ENCODE measurements at regions not wholly inside any gene's neighbourhood (a gene's known extent, or its start where the extent isn't known, plus 50 kb on each side); places are given as distances from the start of the nearest gene placed in this dataset.

GRCh38 chr15:70264014-70264582, 166.4 kb upstream of the TLE3 start:
- intact Hi-C loops (cut with DNase I) = no loop called here
- ATAC-seq = peak; percentile 18 to 25
- no peak for DNase-seq

- no peak for DNase-seq
- ATAC-seq = no peak
- intact Hi-C loops (cut with DNase I) = no loop called here
Measured at GRCh38 chr15:70262591-70263274, 165.0 kb upstream of the TLE3 start.

- intact Hi-C loops (cut with DNase I) = no loop called here
- no peak for ATAC-seq
Measured at GRCh38 chr15:70262171-70262570, 164.5 kb upstream of the TLE3 start.

GRCh38 chr15:70261083-70261482, 163.4 kb upstream of the TLE3 start:
- intact Hi-C loops (cut with DNase I) = no loop called here
- DNase-seq = no peak
- ATAC-seq = no peak

More at GRCh38 chr15:70262171-70262570, 164.5 kb upstream of the TLE3 start:
- DNase-seq = no peak

GRCh38 chr15:70260580-70260979, 162.9 kb upstream of the TLE3 start:
- DNase-seq (no peak), ATAC-seq (no peak)
- intact Hi-C loops (cut with DNase I) = no loop called here

GRCh38 chr15:70259640-70260508, 162.2 kb upstream of the TLE3 start:
- intact Hi-C loops (cut with DNase I) = no loop called here
- no peak for DNase-seq
- no peak for ATAC-seq

- peak; percentile 46 to 68 for ATAC-seq
- intact Hi-C loops (cut with DNase I) = no loop called here
Measured at GRCh38 chr15:70259028-70259424, 161.3 kb upstream of the TLE3 start.

GRCh38 chr15:70258369-70259027, 160.8 kb upstream of the TLE3 start:
- ATAC-seq (peak; percentile 38 to 45), DNase-seq (no peak)
- intact Hi-C loops (cut with DNase I) = no loop called here

More at GRCh38 chr15:70259028-70259424, 161.3 kb upstream of the TLE3 start:
- peak; percentile 76 for DNase-seq

GRCh38 chr15:70257573-70258248, 160.0 kb upstream of the TLE3 start:
- DNase-seq (no peak), ATAC-seq (peak in 1 of 2 donors; percentile 51)
- intact Hi-C loops (cut with DNase I) = no loop called here

GRCh38 chr15:70257047-70257446, 159.3 kb upstream of the TLE3 start:
- no peak for DNase-seq

GRCh38 chr15:70254311-70254869, 156.7 kb upstream of the TLE3 start:
- DNase-seq (no peak), ATAC-seq (no peak)
- intact Hi-C loops (cut with DNase I) = no loop called here

More at GRCh38 chr15:70257047-70257446, 159.3 kb upstream of the TLE3 start:
- ATAC-seq = no peak
- intact Hi-C loops (cut with DNase I) = no loop called here

- DNase-seq = no peak
- ATAC-seq = no peak
- intact Hi-C loops (cut with DNase I) = no loop called here
Measured at GRCh38 chr15:70253461-70254156, 155.9 kb upstream of the TLE3 start.

- ATAC-seq (no peak), DNase-seq (no peak)
- intact Hi-C loops (cut with DNase I) = no loop called here
Measured at GRCh38 chr15:70252951-70253320, 155.2 kb upstream of the TLE3 start.

GRCh38 chr15:70252056-70252950, 154.6 kb upstream of the TLE3 start:
- intact Hi-C loops (cut with DNase I) = no loop called here
- ATAC-seq (no peak), DNase-seq (no peak)

- no peak for DNase-seq
- intact Hi-C loops (cut with DNase I) = no loop called here
- no peak for ATAC-seq
Measured at GRCh38 chr15:70251246-70251990, 153.7 kb upstream of the TLE3 start.

All from left cardiac atrium (tissue), 4 donors.